Adipocyte (in vitro differentiated cells): ENCODE measurements at regions not wholly inside any gene's neighbourhood (a gene's known extent, or its start where the extent isn't known, plus 50 kb on each side); places are given as distances from the start of the nearest gene placed in this dataset.
"Not testable (repeated sequence)": the region's sequence is repeated elsewhere in the genome, so short reads cannot be mapped to it uniquely, and the experiment has no call there.

ENCODE experiments used
- DNase-seq: peaks from one replicate; pipeline ENCODE4 v3.0.0-alpha.2; 2015; ENCODE audit warnings: low read depth
- H3K27me3 ChIP-seq: replicated peaks from 2 replicates; pipeline ENCODE4 v1.7.0; 2013; ENCODE audit warnings: mild to moderate bottlenecking, low read length, moderate library complexity; ENCODE audit not compliant: control insufficient read depth, insufficient read depth
- H3K36me3 ChIP-seq: 2 replicates; pipeline ENCODE4 v1.7.0; 2013; ENCODE audit warnings: low read length, mild to moderate bottlenecking, moderate library complexity; ENCODE audit not compliant: control insufficient read depth, insufficient read depth, severe bottlenecking
- H3K4me1 ChIP-seq: 2 replicates; pipeline ENCODE4 v1.7.0; 2013; ENCODE audit warnings: mild to moderate bottlenecking, low read length, moderate library complexity; ENCODE audit not compliant: control insufficient read depth, insufficient read depth
- H3K4me3 ChIP-seq: 2 replicates; pipeline ENCODE4 v1.7.0; 2013; ENCODE audit warnings: mild to moderate bottlenecking, low read length, moderate library complexity
- H3K9ac ChIP-seq: 2 replicates; pipeline ENCODE4 v1.7.0; 2013; ENCODE audit warnings: mild to moderate bottlenecking, low read length, moderate library complexity
- H3K9me3 ChIP-seq: 2 replicates; pipeline ENCODE4 v1.7.0; 2013; ENCODE audit warnings: mild to moderate bottlenecking, low read length, moderate library complexity; ENCODE audit not compliant: control insufficient read depth

- Histone ChIP-seq H3K9me3 (no peaks in the 10 kb centered on the region), H3K9ac (no peak overlapping the region), H3K36me3 (no peaks in the 10 kb centered on the region), H3K27me3 (no peaks in the 10 kb centered on the region), H3K4me3 (no peak overlapping the region), H3K4me1 (peaks cover 11% of the 10 kb centered on the region)
- no peak for DNase-seq
These were observed 236.8 kb upstream of the BTG1 start for GRCh38 chr12:92382383-92382878.

- Histone ChIP-seq H3K9me3 (no peaks in the 10 kb centered on the region), H3K4me3 (no peak overlapping the region), H3K36me3 (no peaks in the 10 kb centered on the region), H3K4me1 (peaks cover 11% of the 10 kb centered on the region), H3K27me3 (no peaks in the 10 kb centered on the region), H3K9ac (no peak overlapping the region)
- no peak for DNase-seq
These were observed 236.2 kb upstream of the BTG1 start for GRCh38 chr12:92381856-92382255.

DNA sequence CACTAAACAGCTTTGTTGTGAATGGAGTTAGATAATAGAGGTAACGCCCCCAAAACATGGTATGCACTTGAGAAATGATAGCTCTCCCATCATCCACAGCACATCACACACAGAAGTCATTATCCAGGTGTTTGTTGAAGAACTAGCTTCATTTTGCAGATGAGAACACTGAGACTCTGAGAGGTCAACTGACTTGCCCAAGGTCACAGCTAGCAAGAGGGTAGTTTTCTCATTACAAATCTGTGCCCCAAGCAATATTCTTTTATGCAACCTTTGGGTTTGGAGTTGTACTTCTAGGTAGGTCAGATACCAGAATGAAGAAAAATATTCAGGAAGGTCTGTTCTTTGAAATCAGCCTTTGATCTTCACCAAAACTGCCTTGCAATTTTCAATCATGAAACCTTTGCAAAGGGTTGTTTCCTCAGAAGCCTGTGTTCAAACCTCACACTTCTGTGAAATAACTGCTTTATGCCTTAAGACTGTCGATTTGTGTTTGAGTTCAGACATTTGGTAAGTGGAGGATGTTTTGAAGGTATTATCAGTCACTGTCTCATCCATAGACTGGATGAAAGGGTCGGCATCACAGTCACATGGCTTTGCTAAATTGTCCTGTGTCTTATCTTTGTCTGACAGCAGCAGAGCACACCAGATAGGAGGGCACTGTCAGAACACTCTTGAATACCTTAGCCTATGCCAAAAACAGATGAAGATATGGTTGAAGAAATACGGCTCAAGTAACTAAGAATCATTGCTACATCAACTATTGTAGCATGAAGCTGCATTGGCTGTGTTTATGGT lies 233.2 kb upstream of the BTG1 start:
- H3K4me3 ChIP-seq, result no peak overlapping the region
- H3K9me3 ChIP-seq, result no peaks in the 10 kb centered on the region
- peaks cover 11% of the 10 kb centered on the region for H3K4me1 ChIP-seq
- no peak overlapping the region for H3K9ac ChIP-seq
- no peaks in the 10 kb centered on the region for H3K27me3 ChIP-seq
- no peaks in the 10 kb centered on the region for H3K36me3 ChIP-seq
- DNase-seq, result no peak

- not testable (repeated sequence) for DNase-seq, H3K9me3 ChIP-seq, H3K9ac ChIP-seq, H3K4me1 ChIP-seq, H3K4me3 ChIP-seq, H3K36me3 ChIP-seq, H3K27me3 ChIP-seq
These were observed 229.9 kb upstream of the BTG1 start for GRCh38 chr12:92375504-92375903.

DNA sequence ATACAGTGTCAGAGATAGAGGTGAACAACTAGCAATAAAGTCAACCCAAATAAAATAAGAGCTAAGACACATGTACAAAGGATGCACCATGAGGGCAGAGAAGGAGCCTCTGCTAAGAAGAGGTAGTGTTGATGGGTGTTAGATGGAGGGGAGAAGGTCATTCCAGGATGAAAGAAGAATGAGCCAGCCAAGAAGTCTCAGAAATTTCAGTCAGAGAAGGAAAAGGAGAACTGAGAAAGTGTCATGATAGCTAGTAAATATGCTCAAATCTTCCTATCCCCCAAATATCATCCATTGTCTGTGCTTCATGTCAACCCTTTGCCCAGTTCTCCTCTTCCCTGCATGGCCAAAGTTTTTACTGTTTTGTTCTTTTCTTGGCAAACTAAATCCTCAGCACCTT lies 225.2 kb upstream of the BTG1 start:
- no peak overlapping the region for H3K4me3 ChIP-seq
- no peak overlapping the region for H3K9ac ChIP-seq
- peaks cover 13% of the 10 kb centered on the region for H3K4me1 ChIP-seq
- no peak for DNase-seq
- no peaks in the 10 kb centered on the region for H3K36me3 ChIP-seq
- no peaks in the 10 kb centered on the region for H3K9me3 ChIP-seq
- H3K27me3 ChIP-seq, result no peaks in the 10 kb centered on the region

DNA sequence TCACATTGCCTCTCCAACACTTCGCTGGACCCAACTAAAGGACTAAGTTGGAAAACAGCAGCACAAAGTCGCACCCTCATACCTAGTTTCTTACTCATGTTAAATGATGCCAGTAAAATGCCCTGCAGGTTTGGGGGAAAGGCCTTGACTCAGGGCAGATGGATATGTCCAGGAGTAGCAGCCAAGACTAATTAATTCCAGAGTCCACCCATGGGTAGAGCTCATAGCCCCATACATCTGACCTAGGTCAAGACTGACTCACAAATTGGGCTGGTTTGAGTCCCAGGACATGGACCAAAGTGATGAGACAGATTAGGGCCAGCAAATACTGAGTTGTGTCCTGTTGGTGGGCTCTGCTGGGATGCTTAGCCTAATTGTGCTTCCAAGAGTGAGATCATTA lies 224.0 kb upstream of the BTG1 start:
- H3K4me3 ChIP-seq, result no peak overlapping the region
- peaks cover 15% of the 10 kb centered on the region for H3K4me1 ChIP-seq
- no peaks in the 10 kb centered on the region for H3K27me3 ChIP-seq
- H3K9me3 ChIP-seq, result no peaks in the 10 kb centered on the region
- DNase-seq, result peak; percentile 59
- H3K9ac ChIP-seq, result no peak overlapping the region
- no peaks in the 10 kb centered on the region for H3K36me3 ChIP-seq

GRCh38 chr12:92369056-92369455 lies 223.4 kb upstream of the BTG1 start:
- DNase-seq, result no peak
- Histone ChIP-seq H3K9me3 (no peaks in the 10 kb centered on the region), H3K36me3 (no peaks in the 10 kb centered on the region), H3K4me3 (no peak overlapping the region), H3K4me1 (peaks cover 17% of the 10 kb centered on the region), H3K9ac (no peak overlapping the region), H3K27me3 (no peaks in the 10 kb centered on the region)

- Histone ChIP-seq H3K9ac (no peak overlapping the region), H3K9me3 (no peaks in the 10 kb centered on the region), H3K27me3 (no peaks in the 10 kb centered on the region), H3K36me3 (no peaks in the 10 kb centered on the region), H3K4me3 (no peak overlapping the region), H3K4me1 (peaks cover 25% of the 10 kb centered on the region)
- DNase-seq, result no peak
These were observed 220.2 kb upstream of the BTG1 start for GRCh38 chr12:92365836-92366235.

- H3K36me3 ChIP-seq, result no peaks in the 10 kb centered on the region
- H3K9ac ChIP-seq, result no peak overlapping the region
- H3K27me3 ChIP-seq, result no peaks in the 10 kb centered on the region
- no peaks in the 10 kb centered on the region for H3K9me3 ChIP-seq
- no peak for DNase-seq
- H3K4me3 ChIP-seq, result no peak overlapping the region
- peaks cover 25% of the 10 kb centered on the region for H3K4me1 ChIP-seq
These were observed 219.7 kb upstream of the BTG1 start for GRCh38 chr12:92365333-92365732.

GRCh38 chr12:92363295-92364146 lies 217.9 kb upstream of the BTG1 start:
- DNase-seq, result peak; percentile 43
- H3K4me3 ChIP-seq, result peak overlapping the region; percentile 69

GRCh38 chr12:92362785-92363184 lies 217.1 kb upstream of the BTG1 start:
- no peaks in the 10 kb centered on the region for H3K27me3 ChIP-seq
- H3K9me3 ChIP-seq, result no peaks in the 10 kb centered on the region
- H3K36me3 ChIP-seq, result no peaks in the 10 kb centered on the region
- peaks cover 11% of the 10 kb centered on the region for H3K4me1 ChIP-seq
- no peak for DNase-seq
- no peak overlapping the region for H3K9ac ChIP-seq
- H3K4me3 ChIP-seq, result no peak overlapping the region

More at GRCh38 chr12:92363295-92364146, 217.9 kb upstream of the BTG1 start:
- H3K9ac ChIP-seq, result peak overlapping the region; percentile 64
- H3K4me1 ChIP-seq, result peaks cover 11% of the 10 kb centered on the region
- H3K9me3 ChIP-seq, result no peaks in the 10 kb centered on the region
- H3K36me3 ChIP-seq, result no peaks in the 10 kb centered on the region
- no peaks in the 10 kb centered on the region for H3K27me3 ChIP-seq
